ENCODE measurements at regions not wholly inside any gene's neighbourhood (a gene's known extent, or its start where the extent isn't known, plus 50 kb on each side); places are given as distances from the start of the nearest gene placed in this dataset.

DNA sequence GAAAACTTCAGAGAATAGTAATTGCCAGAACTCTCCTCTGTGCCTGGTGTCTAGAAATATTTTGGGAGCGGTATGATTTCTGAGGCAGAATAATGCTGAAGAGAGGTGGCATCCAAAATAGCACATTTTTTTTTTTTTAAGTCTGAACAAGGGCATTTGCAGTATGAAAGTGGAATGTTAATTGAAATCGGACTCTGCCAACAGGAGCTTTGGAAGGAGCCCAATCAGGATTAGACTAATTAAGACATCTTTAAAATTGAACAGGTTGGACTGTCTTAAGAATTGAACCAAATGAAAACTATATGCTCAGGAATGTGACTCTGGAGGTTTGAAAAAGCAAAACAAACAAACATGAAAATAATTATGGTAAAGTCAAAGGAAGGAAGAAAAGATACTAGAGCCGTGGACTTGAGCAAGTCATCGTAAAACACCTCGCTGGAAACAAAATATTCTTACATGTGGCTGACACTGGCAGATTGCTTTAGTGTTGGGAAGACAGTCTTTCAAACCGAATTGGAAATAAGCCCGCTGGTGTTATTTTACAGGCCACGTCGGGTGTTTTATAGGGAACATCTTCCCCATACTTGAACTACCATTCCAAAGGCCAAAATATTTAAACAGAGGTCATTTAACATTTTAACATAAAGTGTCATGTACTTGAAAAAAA lies 436.3 kb downstream of the VRK1 start:
- TF ChIP-seq, protein P1, sequence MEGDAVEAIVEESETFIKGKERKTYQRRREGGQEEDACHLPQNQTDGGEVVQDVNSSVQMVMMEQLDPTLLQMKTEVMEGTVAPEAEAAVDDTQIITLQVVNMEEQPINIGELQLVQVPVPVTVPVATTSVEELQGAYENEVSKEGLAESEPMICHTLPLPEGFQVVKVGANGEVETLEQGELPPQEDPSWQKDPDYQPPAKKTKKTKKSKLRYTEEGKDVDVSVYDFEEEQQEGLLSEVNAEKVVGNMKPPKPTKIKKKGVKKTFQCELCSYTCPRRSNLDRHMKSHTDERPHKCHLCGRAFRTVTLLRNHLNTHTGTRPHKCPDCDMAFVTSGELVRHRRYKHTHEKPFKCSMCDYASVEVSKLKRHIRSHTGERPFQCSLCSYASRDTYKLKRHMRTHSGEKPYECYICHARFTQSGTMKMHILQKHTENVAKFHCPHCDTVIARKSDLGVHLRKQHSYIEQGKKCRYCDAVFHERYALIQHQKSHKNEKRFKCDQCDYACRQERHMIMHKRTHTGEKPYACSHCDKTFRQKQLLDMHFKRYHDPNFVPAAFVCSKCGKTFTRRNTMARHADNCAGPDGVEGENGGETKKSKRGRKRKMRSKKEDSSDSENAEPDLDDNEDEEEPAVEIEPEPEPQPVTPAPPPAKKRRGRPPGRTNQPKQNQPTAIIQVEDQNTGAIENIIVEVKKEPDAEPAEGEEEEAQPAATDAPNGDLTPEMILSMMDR (IDR thresholded peaks at IDR 0.05), result no peak
- TF ChIP-seq POLR2A (IDR thresholded peaks at IDR 0.05), result no peak
